CD14-positive monocyte (primary cell): ENCODE measurements at regions not wholly inside any gene's neighbourhood (a gene's known extent, or its start where the extent isn't known, plus 50 kb on each side); places are given as distances from the start of the nearest gene placed in this dataset.

Experiments used
- DNase-seq, 3 donors: peaks; one replicate each; pipeline ENCODE4 v3.0.0-alpha.2; 2011 to 2022
- H2AFZ ChIP-seq: 2 replicates; pipeline ENCODE4 v1.6.0; 2012; ENCODE audit warnings: mild to moderate bottlenecking, low read depth, low read length, inconsistent platforms; ENCODE audit not compliant: insufficient read depth, poor library complexity, severe bottlenecking
- H3K27ac ChIP-seq, 2 donors: 1 replicate in 1 of 2; 2 replicates in 1 of 2; pipeline ENCODE4 v1.5.1; 2012 to 2013; ENCODE audit warnings: low read length in 2 of 2, control low read depth in 1 of 2, inconsistent platforms in 1 of 2, low read depth in 1 of 2, mild to moderate bottlenecking in 1 of 2
- H3K27me3 ChIP-seq, 2 donors: one replicate each; pipeline versions ENCODE4 v1.6.0 to v1.6.1; 2011 to 2013; ENCODE audit warnings: low read length in 2 of 2; ENCODE audit not compliant: control insufficient read depth in 2 of 2, insufficient read depth in 2 of 2
- H3K36me3 ChIP-seq, 2 donors: replicated peaks in 1 of 2; 1 replicate in 1 of 2; 2 replicates in 1 of 2; pipeline versions ENCODE4 v1.5.1 to v1.6.1; 2012 to 2013; ENCODE audit warnings: low read length in 2 of 2, control low read depth in 1 of 2, inconsistent platforms in 1 of 2, mild to moderate bottlenecking in 1 of 2; ENCODE audit not compliant: insufficient read depth in 2 of 2, control insufficient read depth in 1 of 2
- H3K4me1 ChIP-seq, 2 donors: 1 replicate in 1 of 2; 2 replicates in 1 of 2; pipeline versions ENCODE4 v1.5.1 to v1.6.1; 2012 to 2013; ENCODE audit warnings: low read length in 2 of 2, control low read depth in 1 of 2, inconsistent platforms in 1 of 2, mild to moderate bottlenecking in 1 of 2, moderate library complexity in 1 of 2; ENCODE audit not compliant: insufficient read depth in 2 of 2, control insufficient read depth in 1 of 2
- H3K4me2 ChIP-seq: replicated peaks from 2 replicates; pipeline ENCODE3; 2012; ENCODE audit warnings: low read length, moderate library complexity, mild to moderate bottlenecking; ENCODE audit not compliant: poor library complexity, severe bottlenecking; ENCODE audit errors: extremely low read depth
- H3K4me3 ChIP-seq, 3 experiments: fragments of 200-600 bp in 1 of 3; sonication (generic) in 1 of 3; replicated peaks in 1 of 3; 1 replicate in 2 of 3; 2 replicates in 1 of 3; pipeline ENCODE4 v1.5.1; 2011 to 2013; ENCODE audit warnings: low read length in 3 of 3, mild to moderate bottlenecking in 3 of 3, control low read depth in 2 of 3, low read depth in 2 of 3, inconsistent platforms in 1 of 3, moderate library complexity in 1 of 3
- H3K79me2 ChIP-seq: 2 replicates; pipeline ENCODE4 v1.6.0; 2012; ENCODE audit warnings: mild to moderate bottlenecking, control low read depth, inconsistent platforms, low read length, moderate library complexity; ENCODE audit not compliant: insufficient read depth
- H3K9ac ChIP-seq: 2 replicates; pipeline ENCODE4 v1.6.0; 2017; ENCODE audit warnings: low read length, mild to moderate bottlenecking; ENCODE audit not compliant: insufficient read depth, poor library complexity, severe bottlenecking
- H3K9me3 ChIP-seq, 2 donors: replicated peaks in 1 of 2; 1 replicate in 1 of 2; 2 replicates in 1 of 2; pipeline versions ENCODE4 v1.5.1 to v1.6.1; 2012 to 2013; ENCODE audit warnings: low read length in 2 of 2, control low read depth in 1 of 2; ENCODE audit not compliant: control insufficient read depth in 1 of 2, insufficient read depth in 1 of 2
- H4K20me1 ChIP-seq: 2 replicates; pipeline ENCODE4 v1.6.0; 2012; ENCODE audit warnings: mild to moderate bottlenecking, low read length, control low read depth, moderate library complexity; ENCODE audit not compliant: insufficient read depth
- H3K27ac Mint-ChIP-seq, 7 donors: one replicate each; pipeline ENCODE4 v1.8.0; 2020; ENCODE audit warnings: mild to moderate bottlenecking in 7 of 7, mixed read lengths in 7 of 7, moderate library complexity in 6 of 7, inconsistent platforms in 2 of 7
- H3K27me3 Mint-ChIP-seq, 3 donors: one replicate each; pipeline ENCODE4 v1.8.0; 2021 to 2022; ENCODE audit warnings: low read depth in 3 of 3, mild to moderate bottlenecking in 3 of 3, mixed read lengths in 3 of 3, moderate library complexity in 3 of 3, inconsistent platforms in 1 of 3
- H3K36me3 Mint-ChIP-seq, 2 donors: one replicate each; pipeline ENCODE4 v1.8.0; 2020; ENCODE audit warnings: mixed read lengths in 2 of 2, inconsistent platforms in 1 of 2, mild to moderate bottlenecking in 1 of 2
- H3K4me1 Mint-ChIP-seq: one replicate; pipeline ENCODE4 v1.8.0; 2020; ENCODE audit warnings: mild to moderate bottlenecking, mixed read lengths
- H3K4me3 Mint-ChIP-seq, 2 donors: one replicate each; pipeline ENCODE4 v1.8.0; 2020; ENCODE audit warnings: mild to moderate bottlenecking in 2 of 2, mixed read lengths in 2 of 2, moderate library complexity in 1 of 2
- H3K9me3 Mint-ChIP-seq, 7 donors: one replicate each; pipeline ENCODE4 v1.8.0; 2020 to 2022; ENCODE audit warnings: mixed read lengths in 7 of 7, mild to moderate bottlenecking in 6 of 7, moderate library complexity in 6 of 7, inconsistent platforms in 2 of 7
- CTCF ChIP-seq: fragments of 200-600 bp; IDR thresholded peaks from one replicate; pipeline ENCODE4 v1.8.0; 2022; ENCODE audit warnings: antibody characterized with exemption, mild to moderate bottlenecking
- WGBS: methylation state at CpG from one replicate; pipeline ENCODE4 v1.1.5; 2013; ENCODE audit warnings: missing lambda C conversion rate; ENCODE audit not compliant: insufficient coverage; 5-methylcytosine and 5-hydroxymethylcytosine counted together
- intact Hi-C, 2 donors: fragments of 100-400 bp; cut with micrococcal nuclease; formaldehyde crosslinking; loops; one replicate each; pipeline versions ENCODE4 v1.15.0 to v1.15.1; 2023

GRCh38 chr17:12290207-12290606 is 269.5 kb downstream of the MAP2K4 start:
- Histone ChIP-seq H3K79me2 (no peaks in the 10 kb centered on the region), H4K20me1 (no peaks in the 10 kb centered on the region), H3K9ac (no peak overlapping the region), H3K36me3 (no peaks in the 10 kb centered on the region), H3K9me3 (peaks cover 18 to 41% of the 10 kb centered on the region in 2 donors), H3K4me1 (no peaks in the 10 kb centered on the region), H2AFZ (no peak overlapping the region), H3K4me2 (no peak overlapping the region), H3K27ac (no peak overlapping the region), H3K27me3 (no peaks in the 10 kb centered on the region), H3K4me3 (no peak overlapping the region)
- no peak for TF ChIP-seq CTCF
- H3K4me3 Mint-ChIP-seq, result no peak overlapping the region
- H3K27me3 Mint-ChIP-seq, result no peaks in the 10 kb centered on the region
- no peak for DNase-seq
- no peak overlapping the region for H3K27ac Mint-ChIP-seq
- intact Hi-C loops, result no loop called here
- WGBS, result 90% methylated on average over 6 of the region's 6 CpGs
- H3K4me1 Mint-ChIP-seq, result no peaks in the 10 kb centered on the region
- no peaks in the 10 kb centered on the region for H3K36me3 Mint-ChIP-seq
- H3K9me3 Mint-ChIP-seq, result peaks cover 6 to 24% (median 11%) of the 10 kb centered on the region in 7 donors

DNA sequence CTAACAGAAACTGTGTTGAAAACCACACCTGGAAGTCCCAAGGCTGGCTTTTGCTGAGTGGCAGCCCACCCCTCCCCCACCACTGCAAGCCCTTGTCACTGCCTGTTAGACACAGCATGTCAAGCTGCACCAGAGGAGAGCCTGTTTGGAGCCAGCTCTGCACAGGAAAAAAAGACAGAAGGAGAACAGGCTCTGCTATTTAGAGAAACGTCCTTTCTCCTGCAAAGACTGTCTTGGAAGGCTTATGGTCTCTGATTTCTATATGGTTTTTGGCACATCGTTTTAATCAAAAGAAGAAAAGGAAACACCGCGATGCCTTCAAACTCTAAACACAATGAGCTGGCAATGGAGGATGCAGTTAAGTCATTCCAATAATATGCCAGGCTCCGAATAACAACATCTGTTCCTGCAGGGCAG is 275.5 kb downstream of the MAP2K4 start:
- no peak overlapping the region for H2AFZ ChIP-seq
- H3K27me3 ChIP-seq, result no peaks in the 10 kb centered on the region
- 63% methylated on average over 2 of the region's 5 CpGs for WGBS
- Mint-ChIP-seq H3K27me3 (no peaks in the 10 kb centered on the region), H3K4me1 (no peaks in the 10 kb centered on the region), H3K36me3 (no peaks in the 10 kb centered on the region), H3K4me3 (no peak overlapping the region), H3K9me3 (peaks cover 2 to 18% (median 8%) of the 10 kb centered on the region in 7 donors), H3K27ac (no peak overlapping the region)
- no peak for DNase-seq
- H3K79me2 ChIP-seq, result no peaks in the 10 kb centered on the region
- no peak for TF ChIP-seq CTCF
- peaks cover 9 to 26% of the 10 kb centered on the region in 2 donors for H3K9me3 ChIP-seq
- no peak overlapping the region for H3K4me3 ChIP-seq
- H3K4me1 ChIP-seq, result no peaks in the 10 kb centered on the region
- intact Hi-C loops, result no loop called here
- no peaks in the 10 kb centered on the region for H4K20me1 ChIP-seq
- H3K9ac ChIP-seq, result no peak overlapping the region
- H3K4me2 ChIP-seq, result no peak overlapping the region
- H3K27ac ChIP-seq, result no peak overlapping the region
- H3K36me3 ChIP-seq, result no peaks in the 10 kb centered on the region
